SK-N-SH treated with all-trans-retinoic acid at 6 μM for 48 hours (cell line): ENCODE measurements at regions not wholly inside any gene's neighbourhood (a gene's known extent, or its start where the extent isn't known, plus 50 kb on each side); places are given as distances from the start of the nearest gene placed in this dataset.

Experiments used
- ARNTL ChIP-seq: fragments of 450-650 bp; formaldehyde crosslinking; IDR thresholded peaks from 2 replicates; pipeline ENCODE4 v1.5.0; 2020; ENCODE audit warnings: low read depth, mild to moderate bottlenecking, moderate library complexity, borderline replicate concordance
- ESRRG ChIP-seq: fragments of 250-450 bp; sonication (Bioruptor Pico); IDR thresholded peaks from 2 replicates; pipeline ENCODE4 v1.6.1; 2021; ENCODE audit warnings: mild to moderate bottlenecking
- OSR1 ChIP-seq: fragments of 250-450 bp; sonication (Bioruptor Pico); IDR thresholded peaks from 2 replicates; pipeline ENCODE4 v1.8.0; 2022; ENCODE audit warnings: moderate library complexity, mild to moderate bottlenecking, inconsistent platforms
- TOX ChIP-seq: fragments of 250-450 bp; sonication (Bioruptor Pico); IDR thresholded peaks from 2 replicates; pipeline ENCODE4 v1.8.0; 2021; ENCODE audit warnings: mild to moderate bottlenecking, moderate library complexity, borderline replicate concordance
- ZC3H10 ChIP-seq: fragments of 250-450 bp; sonication (Bioruptor Pico); IDR thresholded peaks from 2 replicates; pipeline ENCODE4 v1.5.1; 2021; ENCODE audit warnings: mild to moderate bottlenecking, moderate library complexity
- ZFP3 ChIP-seq: fragments of 250-450 bp; sonication (Bioruptor Pico); IDR thresholded peaks from 2 replicates; pipeline ENCODE4 v1.5.0; 2020; ENCODE audit warnings: mild to moderate bottlenecking, moderate library complexity
- ZFP30 ChIP-seq: fragments of 450-650 bp; formaldehyde crosslinking; IDR thresholded peaks from 2 replicates; pipeline ENCODE4 v1.5.0; 2022; ENCODE audit warnings: mild to moderate bottlenecking, moderate library complexity
- ZNF565 ChIP-seq: fragments of 450-650 bp; formaldehyde crosslinking; conservative IDR thresholded peaks from 2 replicates; pipeline ENCODE4 v1.5.0; 2020; ENCODE audit warnings: low read depth, mild to moderate bottlenecking, moderate library complexity
- TF ChIP-seq, protein P1 (sequence below): fragments of 250-450 bp; sonication (Bioruptor Pico); IDR thresholded peaks from 2 replicates; pipeline ENCODE4 v1.5.0; 2020; ENCODE audit warnings: mild to moderate bottlenecking, moderate library complexity
- TF ChIP-seq, protein P2 (sequence below): fragments of 250-450 bp; sonication (Bioruptor Pico); IDR thresholded peaks from 2 replicates; pipeline ENCODE4 v1.8.0; 2020; ENCODE audit warnings: mild to moderate bottlenecking, moderate library complexity, borderline replicate concordance

GRCh38 chr20:40326784-40327183, 362.3 kb downstream of the MAFB start:
- TF ChIP-seq, protein P1, sequence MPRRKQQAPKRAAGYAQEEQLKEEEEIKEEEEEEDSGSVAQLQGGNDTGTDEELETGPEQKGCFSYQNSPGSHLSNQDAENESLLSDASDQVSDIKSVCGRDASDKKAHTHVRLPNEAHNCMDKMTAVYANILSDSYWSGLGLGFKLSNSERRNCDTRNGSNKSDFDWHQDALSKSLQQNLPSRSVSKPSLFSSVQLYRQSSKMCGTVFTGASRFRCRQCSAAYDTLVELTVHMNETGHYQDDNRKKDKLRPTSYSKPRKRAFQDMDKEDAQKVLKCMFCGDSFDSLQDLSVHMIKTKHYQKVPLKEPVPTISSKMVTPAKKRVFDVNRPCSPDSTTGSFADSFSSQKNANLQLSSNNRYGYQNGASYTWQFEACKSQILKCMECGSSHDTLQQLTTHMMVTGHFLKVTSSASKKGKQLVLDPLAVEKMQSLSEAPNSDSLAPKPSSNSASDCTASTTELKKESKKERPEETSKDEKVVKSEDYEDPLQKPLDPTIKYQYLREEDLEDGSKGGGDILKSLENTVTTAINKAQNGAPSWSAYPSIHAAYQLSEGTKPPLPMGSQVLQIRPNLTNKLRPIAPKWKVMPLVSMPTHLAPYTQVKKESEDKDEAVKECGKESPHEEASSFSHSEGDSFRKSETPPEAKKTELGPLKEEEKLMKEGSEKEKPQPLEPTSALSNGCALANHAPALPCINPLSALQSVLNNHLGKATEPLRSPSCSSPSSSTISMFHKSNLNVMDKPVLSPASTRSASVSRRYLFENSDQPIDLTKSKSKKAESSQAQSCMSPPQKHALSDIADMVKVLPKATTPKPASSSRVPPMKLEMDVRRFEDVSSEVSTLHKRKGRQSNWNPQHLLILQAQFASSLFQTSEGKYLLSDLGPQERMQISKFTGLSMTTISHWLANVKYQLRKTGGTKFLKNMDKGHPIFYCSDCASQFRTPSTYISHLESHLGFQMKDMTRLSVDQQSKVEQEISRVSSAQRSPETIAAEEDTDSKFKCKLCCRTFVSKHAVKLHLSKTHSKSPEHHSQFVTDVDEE (CRISPR knock-in tag): no peak
- TF ChIP-seq, protein P2, sequence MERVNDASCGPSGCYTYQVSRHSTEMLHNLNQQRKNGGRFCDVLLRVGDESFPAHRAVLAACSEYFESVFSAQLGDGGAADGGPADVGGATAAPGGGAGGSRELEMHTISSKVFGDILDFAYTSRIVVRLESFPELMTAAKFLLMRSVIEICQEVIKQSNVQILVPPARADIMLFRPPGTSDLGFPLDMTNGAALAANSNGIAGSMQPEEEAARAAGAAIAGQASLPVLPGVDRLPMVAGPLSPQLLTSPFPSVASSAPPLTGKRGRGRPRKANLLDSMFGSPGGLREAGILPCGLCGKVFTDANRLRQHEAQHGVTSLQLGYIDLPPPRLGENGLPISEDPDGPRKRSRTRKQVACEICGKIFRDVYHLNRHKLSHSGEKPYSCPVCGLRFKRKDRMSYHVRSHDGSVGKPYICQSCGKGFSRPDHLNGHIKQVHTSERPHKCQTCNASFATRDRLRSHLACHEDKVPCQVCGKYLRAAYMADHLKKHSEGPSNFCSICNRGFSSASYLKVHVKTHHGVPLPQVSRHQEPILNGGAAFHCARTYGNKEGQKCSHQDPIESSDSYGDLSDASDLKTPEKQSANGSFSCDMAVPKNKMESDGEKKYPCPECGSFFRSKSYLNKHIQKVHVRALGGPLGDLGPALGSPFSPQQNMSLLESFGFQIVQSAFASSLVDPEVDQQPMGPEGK (CRISPR knock-in tag): no peak
- TF ChIP-seq ESRRG (no peak), ARNTL (CRISPR knock-in tag) (no peak), ZNF565 (CRISPR knock-in tag) (no peak), OSR1 (CRISPR knock-in tag) (no peak), ZFP3 (no peak), ZC3H10 (CRISPR knock-in tag) (no peak), ZFP30 (CRISPR knock-in tag) (no peak), TOX (CRISPR knock-in tag) (no peak)
